K562 (cell line): ENCODE measurements at regions not wholly inside any gene's neighbourhood (a gene's known extent, or its start where the extent isn't known, plus 50 kb on each side); places are given as distances from the start of the nearest gene placed in this dataset.
A peak's percentile ranks its signal among the peaks of the same experiment; 100 is the strongest.

Experiments
- AFF4 ChIP-seq: sonication (generic); formaldehyde crosslinking; IDR thresholded peaks from 2 replicates; pipeline ENCODE4 v1.8.0; 2023; ENCODE audit warnings: mild to moderate bottlenecking, missing genetic modification reagents
- ARNT ChIP-seq, 2 experiments: fragments of 450-650 bp; IDR thresholded peaks; 2 replicates each; pipeline ENCODE4 v1.6.1; 2016; ENCODE audit warnings: mild to moderate bottlenecking in 1 of 2
- BRD9 ChIP-seq: fragments of 450-650 bp; IDR thresholded peaks from 2 replicates; pipeline ENCODE4 v1.6.1; 2018; ENCODE audit warnings: low read depth; ENCODE audit not compliant: partially characterized antibody
- CC2D1A ChIP-seq: fragments of 450-650 bp; IDR thresholded peaks from 2 replicates; pipeline ENCODE4 v1.6.1; 2017; ENCODE audit warnings: mild to moderate bottlenecking
- FOXJ2 ChIP-seq: fragments of 200-800 bp; sonication (Bioruptor generic); IDR thresholded peaks from 2 replicates; pipeline ENCODE4 v1.6.1; 2016; ENCODE audit warnings: missing genetic modification characterization, missing compliant biosample characterization
- PTRF ChIP-seq: fragments of 450-650 bp; IDR thresholded peaks from 2 replicates; pipeline ENCODE4 v1.6.1; 2016; ENCODE audit warnings: mild to moderate bottlenecking, missing genetic modification characterization, missing compliant biosample characterization
- RAD51 ChIP-seq: fragments of 450-650 bp; IDR thresholded peaks from 2 replicates; pipeline ENCODE4 v1.7.1; 2016; ENCODE audit warnings: low read depth, mild to moderate bottlenecking, borderline replicate concordance
- TFAP4 ChIP-seq: sonication (generic); formaldehyde crosslinking; IDR thresholded peaks from 2 replicates; pipeline ENCODE4 v1.8.0; 2022; ENCODE audit warnings: missing genetic modification reagents, mild to moderate bottlenecking, moderate library complexity, borderline replicate concordance
- U2AF2 ChIP-seq: fragments of 200-400 bp; formaldehyde crosslinking; optimal IDR thresholded peaks from 2 replicates; pipeline ENCODE3; 2017; ENCODE audit warnings: low read depth, mild to moderate bottlenecking, low read length
- ZFPM2 ChIP-seq: fragments of 250-450 bp; sonication (Bioruptor Pico); IDR thresholded peaks from 2 replicates; pipeline ENCODE4 v1.5.1; 2022; ENCODE audit warnings: mild to moderate bottlenecking
- ZKSCAN3 ChIP-seq: fragments of 250-450 bp; sonication (Bioruptor Pico); IDR thresholded peaks from 2 replicates; pipeline ENCODE4 v1.4.0; 2020
- ZNF280A ChIP-seq: fragments of 450-650 bp; IDR thresholded peaks from 2 replicates; pipeline ENCODE4 v1.6.1; 2018; ENCODE audit warnings: mild to moderate bottlenecking, low read depth; ENCODE audit not compliant: partially characterized antibody
- ZNF785 ChIP-seq: fragments of 250-450 bp; sonication (Bioruptor Pico); IDR thresholded peaks from 2 replicates; pipeline ENCODE4 v1.4.0; 2020; ENCODE audit warnings: mild to moderate bottlenecking
- TF ChIP-seq, protein P1 (sequence below): fragments of 250-450 bp; sonication (Bioruptor Pico); IDR thresholded peaks from 2 replicates; pipeline ENCODE4 v1.4.0; 2020; ENCODE audit warnings: borderline replicate concordance
- TF ChIP-seq, protein P2 (sequence below), 2 experiments: fragments of 450-650 bp; IDR thresholded peaks; 2 replicates each; pipeline ENCODE4 v1.6.1; 2018; ENCODE audit warnings: mild to moderate bottlenecking in 2 of 2, low read depth in 1 of 2; ENCODE audit not compliant: partially characterized antibody in 2 of 2

- TF ChIP-seq, protein P1, sequence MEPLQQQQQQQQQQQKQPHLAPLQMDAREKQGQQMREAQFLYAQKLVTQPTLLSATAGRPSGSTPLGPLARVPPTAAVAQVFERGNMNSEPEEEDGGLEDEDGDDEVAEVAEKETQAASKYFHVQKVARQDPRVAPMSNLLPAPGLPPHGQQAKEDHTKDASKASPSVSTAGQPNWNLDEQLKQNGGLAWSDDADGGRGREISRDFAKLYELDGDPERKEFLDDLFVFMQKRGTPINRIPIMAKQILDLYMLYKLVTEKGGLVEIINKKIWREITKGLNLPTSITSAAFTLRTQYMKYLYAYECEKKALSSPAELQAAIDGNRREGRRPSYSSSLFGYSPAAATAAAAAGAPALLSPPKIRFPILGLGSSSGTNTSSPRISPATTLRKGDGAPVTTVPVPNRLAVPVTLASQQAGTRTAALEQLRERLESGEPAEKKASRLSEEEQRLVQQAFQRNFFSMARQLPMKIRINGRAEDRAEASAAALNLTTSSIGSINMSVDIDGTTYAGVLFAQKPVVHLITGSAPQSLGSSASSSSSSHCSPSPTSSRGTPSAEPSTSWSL (CRISPR knock-in tag): no peak
- peak; percentile 26 for TF ChIP-seq BRD9
- TF ChIP-seq ZNF280A: no peak
- TF ChIP-seq RAD51: no peak
- TF ChIP-seq ZKSCAN3 (CRISPR knock-in tag): no peak
- no peak for TF ChIP-seq ZNF785 (CRISPR knock-in tag)
- no peak for TF ChIP-seq TFAP4 (CRISPR knock-in tag)
- TF ChIP-seq PTRF (tag): no peak
- no peak for TF ChIP-seq ARNT (IDR thresholded peaks at IDR 0.05)
- peak; percentile 92 for TF ChIP-seq FOXJ2 (tag)
- no peak for TF ChIP-seq ZFPM2 (CRISPR knock-in tag)
- TF ChIP-seq AFF4: no peak
- TF ChIP-seq, protein P2, sequence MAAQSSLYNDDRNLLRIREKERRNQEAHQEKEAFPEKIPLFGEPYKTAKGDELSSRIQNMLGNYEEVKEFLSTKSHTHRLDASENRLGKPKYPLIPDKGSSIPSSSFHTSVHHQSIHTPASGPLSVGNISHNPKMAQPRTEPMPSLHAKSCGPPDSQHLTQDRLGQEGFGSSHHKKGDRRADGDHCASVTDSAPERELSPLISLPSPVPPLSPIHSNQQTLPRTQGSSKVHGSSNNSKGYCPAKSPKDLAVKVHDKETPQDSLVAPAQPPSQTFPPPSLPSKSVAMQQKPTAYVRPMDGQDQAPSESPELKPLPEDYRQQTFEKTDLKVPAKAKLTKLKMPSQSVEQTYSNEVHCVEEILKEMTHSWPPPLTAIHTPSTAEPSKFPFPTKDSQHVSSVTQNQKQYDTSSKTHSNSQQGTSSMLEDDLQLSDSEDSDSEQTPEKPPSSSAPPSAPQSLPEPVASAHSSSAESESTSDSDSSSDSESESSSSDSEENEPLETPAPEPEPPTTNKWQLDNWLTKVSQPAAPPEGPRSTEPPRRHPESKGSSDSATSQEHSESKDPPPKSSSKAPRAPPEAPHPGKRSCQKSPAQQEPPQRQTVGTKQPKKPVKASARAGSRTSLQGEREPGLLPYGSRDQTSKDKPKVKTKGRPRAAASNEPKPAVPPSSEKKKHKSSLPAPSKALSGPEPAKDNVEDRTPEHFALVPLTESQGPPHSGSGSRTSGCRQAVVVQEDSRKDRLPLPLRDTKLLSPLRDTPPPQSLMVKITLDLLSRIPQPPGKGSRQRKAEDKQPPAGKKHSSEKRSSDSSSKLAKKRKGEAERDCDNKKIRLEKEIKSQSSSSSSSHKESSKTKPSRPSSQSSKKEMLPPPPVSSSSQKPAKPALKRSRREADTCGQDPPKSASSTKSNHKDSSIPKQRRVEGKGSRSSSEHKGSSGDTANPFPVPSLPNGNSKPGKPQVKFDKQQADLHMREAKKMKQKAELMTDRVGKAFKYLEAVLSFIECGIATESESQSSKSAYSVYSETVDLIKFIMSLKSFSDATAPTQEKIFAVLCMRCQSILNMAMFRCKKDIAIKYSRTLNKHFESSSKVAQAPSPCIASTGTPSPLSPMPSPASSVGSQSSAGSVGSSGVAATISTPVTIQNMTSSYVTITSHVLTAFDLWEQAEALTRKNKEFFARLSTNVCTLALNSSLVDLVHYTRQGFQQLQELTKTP (IDR thresholded peaks at IDR 0.05; ENCODE audit: low read depth in 1 of 2, partially characterized antibody in 2 of 2): peak in 1 of 2 experiments; percentile 12
- no peak for TF ChIP-seq CC2D1A
- TF ChIP-seq U2AF2: no peak
Observed at GRCh38 chr20:53752971-53753879, 159.6 kb upstream of the ZNF217 start (continued).
